MG63 (cell line): ENCODE measurements at regions not wholly inside any gene's neighbourhood (a gene's known extent, or its start where the extent isn't known, plus 50 kb on each side); places are given as distances from the start of the nearest gene placed in this dataset.

Experiments used
- DNase-seq: peaks from one replicate; pipeline ENCODE4 v3.0.0-alpha.2; 2020
- H3K27me3 ChIP-seq: fragments of 250-450 bp; sonication (Bioruptor Pico); 2 replicates; pipeline ENCODE4 v1.5.1; 2020; ENCODE audit warnings: mild to moderate bottlenecking, moderate library complexity
- H3K36me3 ChIP-seq: fragments of 250-450 bp; sonication (Bioruptor Pico); 2 replicates; pipeline ENCODE4 v1.5.1; 2020; ENCODE audit warnings: mild to moderate bottlenecking, moderate library complexity
- H3K4me3 ChIP-seq: fragments of 250-450 bp; sonication (Bioruptor Pico); 2 replicates; pipeline ENCODE4 v1.5.1; 2020; ENCODE audit warnings: mild to moderate bottlenecking, moderate library complexity
- H3K9me3 ChIP-seq: fragments of 250-450 bp; sonication (Bioruptor Pico); 2 replicates; pipeline ENCODE4 v1.5.1; 2020; ENCODE audit warnings: mild to moderate bottlenecking, moderate library complexity

GRCh38 chr11:92855607-92856405 lies 113.6 kb upstream of the MTNR1B start:
- no peak for DNase-seq
- Histone ChIP-seq H3K36me3 (no peaks in the 10 kb centered on the region), H3K4me3 (no peak overlapping the region), H3K9me3 (no peaks in the 10 kb centered on the region), H3K27me3 (0 out of 2 replicates have a peak, but pooled peaks cover 2% of the 10 kb centered on the region)

GRCh38 chr11:92857407-92857806 lies 112.0 kb upstream of the MTNR1B start:
- Histone ChIP-seq H3K27me3 (0 out of 2 replicates have a peak, but pooled peaks cover 2% of the 10 kb centered on the region), H3K4me3 (no peak overlapping the region), H3K9me3 (no peaks in the 10 kb centered on the region), H3K36me3 (no peaks in the 10 kb centered on the region)
- no peak for DNase-seq

- DNase-seq = no peak
- Histone ChIP-seq H3K9me3 (no peaks in the 10 kb centered on the region), H3K4me3 (no peak overlapping the region), H3K36me3 (no peaks in the 10 kb centered on the region), H3K27me3 (peaks cover 5% of the 10 kb centered on the region; the same call in 1 of the 2 replicates)
These were observed 110.2 kb upstream of the MTNR1B start for GRCh38 chr11:92859156-92859690.

- no peak for DNase-seq
- peaks cover 5% of the 10 kb centered on the region; the same call in 1 of the 2 replicates for H3K27me3 ChIP-seq
These were observed 107.8 kb upstream of the MTNR1B start for GRCh38 chr11:92861634-92862033.

GRCh38 chr11:92865352-92865751 lies 104.1 kb upstream of the MTNR1B start:
- Histone ChIP-seq H3K36me3 (no peaks in the 10 kb centered on the region), H3K9me3 (no peaks in the 10 kb centered on the region), H3K4me3 (no peak overlapping the region), H3K27me3 (peaks cover 3% of the 10 kb centered on the region; the same call in 1 of the 2 replicates)
- DNase-seq = peak; percentile 29

More at GRCh38 chr11:92861634-92862033, 107.8 kb upstream of the MTNR1B start:
- no peaks in the 10 kb centered on the region for H3K9me3 ChIP-seq
- H3K4me3 ChIP-seq = no peak overlapping the region
- no peaks in the 10 kb centered on the region for H3K36me3 ChIP-seq

GRCh38 chr11:92866679-92867282 lies 102.7 kb upstream of the MTNR1B start:
- no peak overlapping the region for H3K4me3 ChIP-seq
- DNase-seq = no peak
- H3K27me3 ChIP-seq = peaks cover 3% of the 10 kb centered on the region; the same call in 1 of the 2 replicates
- no peaks in the 10 kb centered on the region for H3K36me3 ChIP-seq
- no peaks in the 10 kb centered on the region for H3K9me3 ChIP-seq

GRCh38 chr11:92867913-92868619 lies 101.4 kb upstream of the MTNR1B start:
- Histone ChIP-seq H3K27me3 (peaks cover 3% of the 10 kb centered on the region; the same call in 1 of the 2 replicates), H3K36me3 (no peaks in the 10 kb centered on the region), H3K9me3 (no peaks in the 10 kb centered on the region), H3K4me3 (no peak overlapping the region)
- no peak for DNase-seq

GRCh38 chr11:92869716-92870115 lies 99.7 kb upstream of the MTNR1B start:
- Histone ChIP-seq H3K36me3 (no peaks in the 10 kb centered on the region), H3K4me3 (no peak overlapping the region), H3K27me3 (no peaks in the 10 kb centered on the region), H3K9me3 (no peaks in the 10 kb centered on the region)
- DNase-seq = no peak

- Histone ChIP-seq H3K4me3 (no peak overlapping the region), H3K9me3 (no peaks in the 10 kb centered on the region), H3K36me3 (no peaks in the 10 kb centered on the region), H3K27me3 (no peaks in the 10 kb centered on the region)
- DNase-seq = no peak
These were observed 99.1 kb upstream of the MTNR1B start for GRCh38 chr11:92870196-92870832.

- Histone ChIP-seq H3K9me3 (no peaks in the 10 kb centered on the region), H3K27me3 (no peaks in the 10 kb centered on the region), H3K36me3 (no peaks in the 10 kb centered on the region), H3K4me3 (no peak overlapping the region)
- no peak for DNase-seq
These were observed 95.9 kb upstream of the MTNR1B start for GRCh38 chr11:92873551-92873950.

GRCh38 chr11:92875473-92875872 lies 94.0 kb upstream of the MTNR1B start:
- Histone ChIP-seq H3K36me3 (no peaks in the 10 kb centered on the region), H3K9me3 (no peaks in the 10 kb centered on the region), H3K27me3 (no peaks in the 10 kb centered on the region), H3K4me3 (no peak overlapping the region)
- no peak for DNase-seq

GRCh38 chr11:92879086-92879485 lies 90.4 kb upstream of the MTNR1B start:
- Histone ChIP-seq H3K27me3 (no peaks in the 10 kb centered on the region), H3K9me3 (no peaks in the 10 kb centered on the region), H3K4me3 (no peak overlapping the region), H3K36me3 (no peaks in the 10 kb centered on the region)
- DNase-seq = no peak

- Histone ChIP-seq H3K36me3 (no peaks in the 10 kb centered on the region), H3K9me3 (no peaks in the 10 kb centered on the region), H3K27me3 (no peaks in the 10 kb centered on the region), H3K4me3 (no peak overlapping the region)
- DNase-seq = no peak
These were observed 89.1 kb upstream of the MTNR1B start for GRCh38 chr11:92880381-92880780.

- no peak for DNase-seq
- Histone ChIP-seq H3K27me3 (no peaks in the 10 kb centered on the region), H3K9me3 (no peaks in the 10 kb centered on the region), H3K4me3 (no peak overlapping the region), H3K36me3 (no peaks in the 10 kb centered on the region)
These were observed 87.5 kb upstream of the MTNR1B start for GRCh38 chr11:92881940-92882450.

GRCh38 chr11:92882828-92883611 lies 86.4 kb upstream of the MTNR1B start:
- DNase-seq = no peak
- Histone ChIP-seq H3K27me3 (no peaks in the 10 kb centered on the region), H3K9me3 (no peaks in the 10 kb centered on the region)

GRCh38 chr11:92885600-92885999 lies 83.9 kb upstream of the MTNR1B start:
- H3K9me3 ChIP-seq = no peaks in the 10 kb centered on the region
- no peaks in the 10 kb centered on the region for H3K27me3 ChIP-seq
- no peaks in the 10 kb centered on the region for H3K36me3 ChIP-seq
- DNase-seq = no peak
- no peak overlapping the region for H3K4me3 ChIP-seq

More at GRCh38 chr11:92882828-92883611, 86.4 kb upstream of the MTNR1B start:
- no peaks in the 10 kb centered on the region for H3K36me3 ChIP-seq
- H3K4me3 ChIP-seq = no peak overlapping the region
